BLaER1 treated with 17β-estradiol and CSF1 and Interleukin-3, amounts not matched to agents 10 nM and 100 nM (cell line): ENCODE measurements at regions not wholly inside any gene's neighbourhood (a gene's known extent, or its start where the extent isn't known, plus 50 kb on each side); places are given as distances from the start of the nearest gene placed in this dataset.
"Not testable (repeated sequence)": the region's sequence is repeated elsewhere in the genome, so short reads cannot be mapped to it uniquely, and the experiment has no call there.

Source experiments
- H3K27ac ChIP-seq, 11 experiments: shearing (Covaris generic); formaldehyde crosslinking; 2 replicates each; pipeline ENCODE4 v1.8.1; 2022
- H3K27me3 ChIP-seq, 11 experiments: shearing (Covaris generic); formaldehyde crosslinking; 2 replicates each; pipeline ENCODE4 v1.8.1; 2022
- H3K36me3 ChIP-seq, 11 experiments: shearing (Covaris generic); formaldehyde crosslinking; 2 replicates each; pipeline ENCODE4 v1.8.1; 2022
- H3K4me1 ChIP-seq, 10 experiments: shearing (Covaris generic); formaldehyde crosslinking; 2 replicates each; pipeline ENCODE4 v1.8.1; 2022
- H3K4me2 ChIP-seq, 11 experiments: shearing (Covaris generic); formaldehyde crosslinking; 2 replicates each; pipeline ENCODE4 v1.8.1; 2022
- H3K4me3 ChIP-seq, 10 experiments: shearing (Covaris generic); formaldehyde crosslinking; 2 replicates each; pipeline ENCODE4 v1.8.1; 2022
- H3K9ac ChIP-seq, 11 experiments: shearing (Covaris generic); formaldehyde crosslinking; 2 replicates each; pipeline ENCODE4 v1.8.1; 2022
- H3K9me3 ChIP-seq, 11 experiments: shearing (Covaris generic); formaldehyde crosslinking; replicated peaks in 1 of 11; 2 replicates each; pipeline ENCODE4 v1.8.1; 2022
- H4K20me1 ChIP-seq, 11 experiments: shearing (Covaris generic); formaldehyde crosslinking; 2 replicates each; pipeline ENCODE4 v1.8.1; 2022
- Cebpa-rat ChIP-seq, 11 experiments: shearing (Covaris generic); IDR thresholded peaks; 2 replicates each; pipeline ENCODE4 v1.8.1; 2022

DNA sequence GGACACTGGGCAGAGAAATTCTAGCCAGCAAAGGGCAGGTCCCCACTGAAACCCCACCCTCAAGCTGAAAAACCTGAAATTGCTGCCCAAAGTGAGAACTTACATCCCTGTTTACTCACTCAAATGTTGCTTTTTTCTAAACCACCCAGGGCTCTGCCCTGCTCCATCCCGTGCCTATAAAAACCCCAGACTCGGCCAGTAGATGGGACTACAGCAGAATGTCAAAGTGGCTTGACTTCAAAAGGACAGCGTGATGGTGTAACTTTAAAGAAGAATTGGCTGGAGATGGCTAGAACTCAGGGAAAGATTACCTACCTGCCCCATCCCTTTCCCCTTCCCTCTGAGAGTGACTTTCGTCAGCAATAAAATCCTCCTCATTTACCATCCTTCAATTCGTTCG is 246.9 kb downstream of the PYDC2 start:
- H4K20me1 ChIP-seq = no peaks in the 10 kb centered on the region
- no peaks in the 10 kb centered on the region for H3K9me3 ChIP-seq
- H3K9ac ChIP-seq = no peak overlapping the region
- no peak overlapping the region for H3K27ac ChIP-seq
- H3K4me2 ChIP-seq = no peak overlapping the region
- TF ChIP-seq Cebpa-rat (IDR thresholded peaks at IDR 0.05) = no peak
- no peaks in the 10 kb centered on the region for H3K4me1 ChIP-seq
- no peak overlapping the region for H3K4me3 ChIP-seq
- no peaks in the 10 kb centered on the region for H3K27me3 ChIP-seq
- no peaks in the 10 kb centered on the region for H3K36me3 ChIP-seq

DNA sequence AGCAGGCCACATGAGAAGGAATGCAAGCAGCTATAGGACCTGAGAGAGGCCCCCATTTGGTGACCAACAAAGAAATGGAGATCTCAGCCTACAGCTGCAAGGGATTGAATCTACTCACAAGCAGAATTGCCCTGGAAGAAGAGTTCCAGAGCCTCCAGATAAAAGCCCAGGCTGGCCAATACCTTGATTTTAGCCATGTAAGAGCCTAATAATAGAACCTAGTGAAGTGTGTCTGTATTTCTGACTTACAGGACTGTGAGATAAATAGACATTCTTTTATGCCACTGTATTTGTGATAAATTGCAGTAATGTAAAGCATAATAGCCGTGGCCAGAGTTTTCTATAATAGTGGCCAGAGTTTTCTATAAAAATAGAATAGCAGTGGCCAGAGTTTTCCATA is 254.6 kb downstream of the PYDC2 start:
- H3K4me3 ChIP-seq = no peak overlapping the region
- H3K27ac ChIP-seq = no peak overlapping the region
- no peak for TF ChIP-seq Cebpa-rat (IDR thresholded peaks at IDR 0.05)
- H3K36me3 ChIP-seq = no peaks in the 10 kb centered on the region
- no peaks in the 10 kb centered on the region for H3K27me3 ChIP-seq
- H3K4me2 ChIP-seq = no peak overlapping the region
- H3K9ac ChIP-seq = no peak overlapping the region
- no peaks in the 10 kb centered on the region for H4K20me1 ChIP-seq
- no peaks in the 10 kb centered on the region for H3K4me1 ChIP-seq
- no peaks in the 10 kb centered on the region for H3K9me3 ChIP-seq

DNA sequence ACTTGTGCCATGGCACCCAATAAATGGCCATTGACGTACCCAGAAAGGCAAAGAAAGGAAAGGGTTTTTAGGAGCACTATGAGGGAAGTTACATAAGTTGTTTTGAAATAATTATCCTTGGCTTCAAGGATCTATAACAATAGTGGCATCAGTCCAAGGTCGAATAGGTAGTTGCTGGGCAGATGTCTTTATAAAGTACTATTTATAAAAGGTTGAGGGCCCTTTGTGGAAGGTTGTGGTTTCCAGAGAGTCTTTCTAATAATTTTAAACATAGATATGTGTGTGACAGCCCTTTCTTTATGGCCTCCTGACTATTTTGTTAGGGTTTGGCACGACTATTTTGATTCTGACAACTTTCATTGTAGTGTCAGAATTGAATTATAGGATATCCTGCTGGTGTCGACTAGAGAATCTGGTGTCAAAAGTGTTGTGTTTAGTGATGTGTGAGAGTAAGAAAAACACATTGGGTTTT is 260.5 kb downstream of the PYDC2 start:
- H3K9me3 ChIP-seq = no peaks in the 10 kb centered on the region
- H3K27me3 ChIP-seq = no peaks in the 10 kb centered on the region
- no peak overlapping the region for H3K27ac ChIP-seq
- no peak for TF ChIP-seq Cebpa-rat (IDR thresholded peaks at IDR 0.05)
- no peak overlapping the region for H3K4me2 ChIP-seq
- no peaks in the 10 kb centered on the region for H3K36me3 ChIP-seq
- H4K20me1 ChIP-seq = no peaks in the 10 kb centered on the region
- no peaks in the 10 kb centered on the region for H3K4me1 ChIP-seq
- no peak overlapping the region for H3K4me3 ChIP-seq
- H3K9ac ChIP-seq = no peak overlapping the region

DNA sequence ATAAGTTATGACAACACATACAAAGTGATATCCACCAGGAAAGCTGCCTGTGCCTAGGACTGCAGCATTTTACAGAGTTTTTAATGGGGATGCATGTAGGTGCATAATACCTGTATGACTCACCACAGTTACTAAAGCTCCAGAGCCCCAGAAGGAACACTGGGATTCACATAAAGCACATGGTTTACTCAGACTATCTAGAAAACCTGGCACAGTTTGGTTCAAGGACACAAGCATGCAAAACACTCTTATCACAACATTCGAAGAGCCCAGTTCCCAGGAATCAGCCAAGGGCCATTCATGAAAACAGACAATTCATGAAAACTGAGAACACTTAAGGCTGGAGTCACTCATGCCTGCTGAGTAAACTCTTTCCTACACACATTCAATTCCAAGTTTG is 261.0 kb downstream of the PYDC2 start:
- Histone ChIP-seq H3K4me2 (no peak overlapping the region), H3K27me3 (no peaks in the 10 kb centered on the region), H3K9ac (no peak overlapping the region), H3K4me1 (no peaks in the 10 kb centered on the region), H4K20me1 (no peaks in the 10 kb centered on the region), H3K36me3 (no peaks in the 10 kb centered on the region), H3K27ac (no peak overlapping the region), H3K4me3 (no peak overlapping the region), H3K9me3 (no peaks in the 10 kb centered on the region)
- TF ChIP-seq Cebpa-rat (IDR thresholded peaks at IDR 0.05) = no peak

DNA sequence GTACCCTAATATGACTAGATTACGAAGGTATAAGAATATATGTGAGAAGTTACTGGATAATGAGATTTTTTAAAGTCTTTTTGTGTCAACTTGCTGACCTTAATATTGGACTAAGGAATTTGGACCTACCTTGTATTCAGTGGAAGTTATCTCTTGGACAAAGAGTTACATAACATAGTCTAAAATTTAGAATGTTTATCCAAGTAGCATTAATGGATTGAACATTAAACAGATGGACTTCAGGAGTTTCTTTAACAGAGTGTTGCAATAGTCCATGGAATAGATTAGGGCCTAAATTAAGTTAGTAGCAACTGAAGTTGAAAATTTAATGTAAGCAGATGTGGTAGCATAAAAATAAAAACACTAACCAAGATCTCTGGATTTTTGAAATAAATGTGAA is 266.4 kb downstream of the PYDC2 start:
- Histone ChIP-seq H3K4me3 (no peak overlapping the region), H3K4me1 (no peaks in the 10 kb centered on the region), H3K4me2 (no peak overlapping the region), H3K9ac (no peak overlapping the region), H3K27ac (no peak overlapping the region), H3K27me3 (no peaks in the 10 kb centered on the region), H3K9me3 (no peaks in the 10 kb centered on the region), H3K36me3 (no peaks in the 10 kb centered on the region), H4K20me1 (no peaks in the 10 kb centered on the region)
- TF ChIP-seq Cebpa-rat (IDR thresholded peaks at IDR 0.05) = no peak

DNA sequence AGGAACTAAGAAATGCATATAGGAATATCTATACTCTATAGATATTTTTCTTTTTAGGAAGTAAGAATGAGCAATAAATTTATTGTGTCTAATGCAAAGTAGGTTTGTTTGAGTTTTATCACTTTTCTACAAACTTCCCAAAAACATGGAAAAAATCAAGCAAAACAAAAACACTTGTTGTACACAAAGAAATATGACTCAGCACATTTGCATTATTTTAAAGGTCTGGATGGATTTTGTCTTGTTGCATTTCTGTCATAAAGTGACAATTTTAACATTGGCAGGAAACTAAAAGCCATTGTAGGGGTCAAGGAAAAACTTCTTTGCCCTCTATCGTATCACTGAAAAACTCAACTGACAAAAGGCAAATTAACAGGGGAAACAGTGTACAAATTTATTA is 267.2 kb downstream of the PYDC2 start:
- Histone ChIP-seq H3K9me3 (no peaks in the 10 kb centered on the region), H3K36me3 (no peaks in the 10 kb centered on the region), H3K4me2 (no peak overlapping the region), H3K4me3 (no peak overlapping the region), H3K9ac (no peak overlapping the region), H3K27me3 (no peaks in the 10 kb centered on the region), H3K4me1 (no peaks in the 10 kb centered on the region), H3K27ac (no peak overlapping the region), H4K20me1 (no peaks in the 10 kb centered on the region)
- TF ChIP-seq Cebpa-rat (IDR thresholded peaks at IDR 0.05) = no peak

DNA sequence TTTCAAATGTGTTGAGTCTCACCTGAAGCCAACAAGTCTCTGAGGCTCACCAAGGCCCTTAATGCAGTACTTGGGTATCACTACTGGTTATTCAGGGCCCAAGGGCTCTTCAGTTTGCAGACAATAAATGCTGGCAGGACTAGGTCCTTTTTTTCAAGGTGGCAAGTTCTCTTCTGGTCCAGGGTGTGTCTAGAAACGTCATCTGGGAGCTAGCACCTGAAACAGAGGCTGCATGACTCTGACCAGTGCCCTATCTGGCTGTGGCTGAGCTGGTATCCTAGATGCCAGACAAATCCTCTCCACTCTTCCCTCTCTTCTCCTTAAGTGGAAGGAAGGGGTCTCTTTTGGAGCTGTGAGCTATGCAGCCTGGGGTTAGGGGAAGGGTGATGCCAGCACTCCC is 276.8 kb downstream of the PYDC2 start:
- Histone ChIP-seq H3K27ac (no peak overlapping the region), H3K9ac (no peak overlapping the region), H3K4me2 (no peak overlapping the region), H3K4me3 (no peak overlapping the region), H3K9me3 (no peaks in the 10 kb centered on the region; a peak in 1 of 22 replicates), H3K36me3 (no peaks in the 10 kb centered on the region), H3K27me3 (no peaks in the 10 kb centered on the region), H3K4me1 (no peaks in the 10 kb centered on the region), H4K20me1 (no peaks in the 10 kb centered on the region)
- no peak for TF ChIP-seq Cebpa-rat (IDR thresholded peaks at IDR 0.05)

DNA sequence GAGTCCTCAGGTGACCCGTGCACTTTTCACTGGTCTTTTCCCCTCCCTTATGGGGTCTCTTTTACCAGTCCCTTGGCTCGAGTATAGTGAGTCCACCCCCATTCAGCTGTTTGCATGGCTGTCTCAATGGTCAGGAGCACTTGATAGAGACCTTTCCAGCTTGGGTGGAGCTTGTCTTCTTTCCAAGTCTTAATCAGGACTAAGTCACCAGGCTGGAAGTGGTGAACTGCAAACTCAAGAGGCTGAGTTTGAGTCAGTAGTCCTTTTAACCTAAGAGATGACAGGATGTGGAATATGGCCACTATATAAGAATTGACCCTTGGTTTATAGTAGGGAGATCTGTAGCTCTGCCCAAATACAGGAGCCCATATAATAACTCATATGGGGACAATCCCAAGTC is 279.7 kb downstream of the PYDC2 start:
- no peaks in the 10 kb centered on the region; a peak in 1 of 22 replicates for H3K9me3 ChIP-seq
- no peaks in the 10 kb centered on the region for H3K27me3 ChIP-seq
- H3K4me2 ChIP-seq = no peak overlapping the region
- H3K9ac ChIP-seq = no peak overlapping the region
- H3K4me3 ChIP-seq = no peak overlapping the region
- no peaks in the 10 kb centered on the region for H3K36me3 ChIP-seq
- H4K20me1 ChIP-seq = no peaks in the 10 kb centered on the region
- no peaks in the 10 kb centered on the region for H3K4me1 ChIP-seq
- no peak overlapping the region for H3K27ac ChIP-seq
- TF ChIP-seq Cebpa-rat (IDR thresholded peaks at IDR 0.05) = no peak

DNA sequence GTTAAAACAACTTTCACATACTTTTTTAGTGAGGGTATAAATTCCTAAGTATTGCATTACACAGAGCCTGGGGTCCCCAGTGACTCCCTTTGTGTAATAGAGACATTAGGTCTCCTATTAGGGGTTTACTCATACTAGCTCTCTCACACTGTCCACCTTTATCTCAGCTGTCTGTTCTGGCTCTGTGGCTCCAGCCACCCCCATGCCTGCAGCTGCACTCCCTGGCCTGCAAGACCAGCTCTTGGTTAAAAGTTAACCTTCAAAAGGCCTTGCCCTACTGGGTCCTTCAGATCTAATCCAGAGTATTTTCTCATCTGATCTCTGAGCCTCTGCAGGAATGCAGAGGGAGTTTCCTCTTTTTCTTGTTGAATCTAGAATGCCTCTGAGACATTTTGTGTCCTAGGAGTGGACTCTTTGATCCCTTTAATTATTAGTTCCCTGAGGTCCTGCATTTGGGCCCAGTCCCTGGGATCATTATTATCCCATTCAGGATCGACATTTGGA is 280.9 kb downstream of the PYDC2 start:
- not testable (repeated sequence) for H3K4me2 ChIP-seq, H4K20me1 ChIP-seq, H3K9ac ChIP-seq, H3K36me3 ChIP-seq, H3K4me1 ChIP-seq, H3K9me3 ChIP-seq, H3K27me3 ChIP-seq, H3K27ac ChIP-seq, H3K4me3 ChIP-seq

DNA sequence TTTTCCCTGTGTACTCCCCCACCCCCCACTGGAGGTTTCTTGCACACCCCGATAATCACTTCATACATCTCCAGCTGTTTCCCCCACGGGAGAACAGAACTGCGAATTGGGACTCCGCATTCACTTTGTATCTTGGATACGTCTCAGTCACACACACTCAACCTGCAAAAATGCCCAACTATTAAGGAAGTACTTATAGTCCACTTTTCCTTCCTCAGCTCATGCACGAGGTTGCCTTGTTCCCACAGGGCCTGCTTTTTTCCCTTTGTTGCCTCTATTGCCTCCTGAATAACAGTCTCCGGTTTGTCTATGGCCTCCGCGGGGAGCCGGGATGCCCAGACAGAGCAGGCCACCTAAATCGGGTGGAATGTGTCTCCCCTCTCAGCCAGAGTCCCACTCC is 282.3 kb downstream of the PYDC2 start:
- no peaks in the 10 kb centered on the region for H4K20me1 ChIP-seq
- no peak overlapping the region for H3K9ac ChIP-seq
- no peaks in the 10 kb centered on the region for H3K4me1 ChIP-seq
- no peaks in the 10 kb centered on the region for H3K27me3 ChIP-seq
- no peak overlapping the region for H3K27ac ChIP-seq
- no peak for TF ChIP-seq Cebpa-rat (IDR thresholded peaks at IDR 0.05)
- no peaks in the 10 kb centered on the region for H3K9me3 ChIP-seq
- no peaks in the 10 kb centered on the region for H3K36me3 ChIP-seq
- H3K4me3 ChIP-seq = no peak overlapping the region
- no peak overlapping the region for H3K4me2 ChIP-seq

DNA sequence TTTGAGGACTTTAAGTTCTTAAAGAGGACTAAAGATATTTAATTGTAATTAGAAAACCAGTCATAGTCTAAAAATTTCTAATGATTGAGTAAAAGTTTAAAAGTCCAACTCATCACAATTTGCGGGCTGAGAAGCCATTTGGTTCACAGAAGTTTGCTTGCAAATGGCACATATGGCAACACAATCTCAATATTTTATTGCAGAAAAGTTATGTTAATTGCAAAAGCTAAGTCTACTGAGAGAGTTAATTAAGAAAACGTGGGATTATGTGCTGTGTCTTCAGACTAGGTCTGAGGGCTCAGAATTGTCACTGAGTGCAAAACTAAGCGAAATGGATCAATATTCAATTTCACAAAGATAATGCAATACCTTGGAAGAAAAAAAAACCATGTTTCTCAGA is 289.7 kb downstream of the PYDC2 start:
- no peak overlapping the region for H3K4me2 ChIP-seq
- TF ChIP-seq Cebpa-rat (IDR thresholded peaks at IDR 0.05) = no peak
- no peaks in the 10 kb centered on the region for H3K36me3 ChIP-seq
- H3K4me1 ChIP-seq = no peaks in the 10 kb centered on the region
- H3K4me3 ChIP-seq = no peak overlapping the region
- H3K9ac ChIP-seq = no peak overlapping the region
- no peaks in the 10 kb centered on the region for H4K20me1 ChIP-seq
- H3K27me3 ChIP-seq = no peaks in the 10 kb centered on the region
- no peak overlapping the region for H3K27ac ChIP-seq
- H3K9me3 ChIP-seq = no peaks in the 10 kb centered on the region
